ENCODE measurements at regions not wholly inside any gene's neighbourhood (a gene's known extent, or its start where the extent isn't known, plus 50 kb on each side); places are given as distances from the start of the nearest gene placed in this dataset.

DNA sequence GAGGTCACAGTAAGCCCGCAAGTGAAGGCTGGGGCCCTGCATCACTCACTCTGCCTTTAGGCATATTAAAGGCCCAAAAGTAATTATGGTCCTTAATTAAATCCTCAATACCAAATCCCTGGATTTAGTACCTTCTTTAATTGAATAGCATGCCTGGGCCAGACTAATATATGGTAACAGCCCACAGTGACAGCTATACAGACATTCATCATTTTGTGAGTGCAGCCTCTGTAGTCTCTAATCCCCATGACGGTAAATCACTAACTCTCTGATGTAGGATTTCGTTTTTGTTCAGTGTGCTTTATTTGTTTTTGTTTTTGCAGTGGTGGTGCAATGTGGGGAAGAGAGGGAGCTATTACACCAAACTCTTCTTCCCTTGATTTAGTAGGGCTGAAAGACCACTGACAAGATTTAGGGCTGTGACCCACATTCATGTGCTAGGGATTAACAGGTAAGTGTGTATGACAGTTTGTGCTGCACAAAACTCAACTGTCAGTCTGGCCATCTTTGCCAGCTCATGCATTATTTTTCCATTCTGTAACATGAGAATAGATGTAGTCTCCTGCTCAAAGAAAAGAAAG lies 60.6 kb upstream of the SLC39A8 start:
- TF ChIP-seq, protein P1, sequence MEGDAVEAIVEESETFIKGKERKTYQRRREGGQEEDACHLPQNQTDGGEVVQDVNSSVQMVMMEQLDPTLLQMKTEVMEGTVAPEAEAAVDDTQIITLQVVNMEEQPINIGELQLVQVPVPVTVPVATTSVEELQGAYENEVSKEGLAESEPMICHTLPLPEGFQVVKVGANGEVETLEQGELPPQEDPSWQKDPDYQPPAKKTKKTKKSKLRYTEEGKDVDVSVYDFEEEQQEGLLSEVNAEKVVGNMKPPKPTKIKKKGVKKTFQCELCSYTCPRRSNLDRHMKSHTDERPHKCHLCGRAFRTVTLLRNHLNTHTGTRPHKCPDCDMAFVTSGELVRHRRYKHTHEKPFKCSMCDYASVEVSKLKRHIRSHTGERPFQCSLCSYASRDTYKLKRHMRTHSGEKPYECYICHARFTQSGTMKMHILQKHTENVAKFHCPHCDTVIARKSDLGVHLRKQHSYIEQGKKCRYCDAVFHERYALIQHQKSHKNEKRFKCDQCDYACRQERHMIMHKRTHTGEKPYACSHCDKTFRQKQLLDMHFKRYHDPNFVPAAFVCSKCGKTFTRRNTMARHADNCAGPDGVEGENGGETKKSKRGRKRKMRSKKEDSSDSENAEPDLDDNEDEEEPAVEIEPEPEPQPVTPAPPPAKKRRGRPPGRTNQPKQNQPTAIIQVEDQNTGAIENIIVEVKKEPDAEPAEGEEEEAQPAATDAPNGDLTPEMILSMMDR (IDR thresholded peaks at IDR 0.05; ENCODE audit: control extremely low read depth in 1 of 3, insufficient read depth in 1 of 3, low read depth in 1 of 3, low read length in 3 of 3): no peak
- TF ChIP-seq POLR2A (IDR thresholded peaks at IDR 0.05; ENCODE audit: control extremely low read depth in 1 of 2, low read depth in 2 of 2, low read length in 2 of 2) (no peak), MAFK (IDR thresholded peaks at IDR 0.05; ENCODE audit: low read depth, low read length) (no peak)

Measured in H1 (cell line).